Activated CD8-positive, alpha-beta memory T cell treated with anti-CD3 and anti-CD28 coated beads for 36 hours (primary cell): ENCODE measurements at regions not wholly inside any gene's neighbourhood (a gene's known extent, or its start where the extent isn't known, plus 50 kb on each side); places are given as distances from the start of the nearest gene placed in this dataset.
"Not testable (repeated sequence)": the region's sequence is repeated elsewhere in the genome, so short reads cannot be mapped to it uniquely, and the experiment has no call there.

Experiments used
- CTCF ChIA-PET: fragments of 350-600 bp; sonication (Branson Sonifier 250); formaldehyde crosslinking; loops from one replicate; lab custom pipeline; 2021; ENCODE audit warnings: antibody characterized with exemption; lab: Charles Lee
- POLR2A ChIA-PET: fragments of 350-600 bp; sonication (Branson Sonifier 250); formaldehyde crosslinking; loops from one replicate; lab custom pipeline; 2021; ENCODE audit warnings: antibody characterized with exemption; lab: Charles Lee

- POLR2A ChIA-PET: no interaction called here
- CTCF ChIA-PET: no interaction called here
Measured at GRCh38 chr5:143898381-143898780, 86.4 kb downstream of the HMHB1 start.

GRCh38 chr5:143898916-143899591, 87.1 kb downstream of the HMHB1 start:
- CTCF ChIA-PET: no interaction called here
- POLR2A ChIA-PET: no interaction called here

DNA sequence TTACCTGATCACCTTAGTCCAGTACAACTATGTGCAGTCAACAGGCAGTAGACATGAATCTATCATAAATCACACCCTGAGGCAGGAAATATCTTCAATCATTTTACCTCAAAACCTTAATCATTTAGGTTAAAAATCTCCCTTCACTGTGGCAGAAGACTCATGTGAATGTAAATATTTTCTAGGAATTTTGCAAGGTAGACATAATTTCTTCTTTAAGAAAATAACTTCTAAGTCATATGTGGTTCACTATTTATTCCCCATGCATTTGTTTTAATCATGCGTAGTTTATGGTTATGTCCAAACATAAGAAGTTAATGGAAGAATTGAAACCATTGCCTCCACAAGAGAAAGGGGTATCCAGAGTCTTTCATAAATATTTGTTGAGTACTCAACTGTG, 97.0 kb downstream of the HMHB1 start:
- POLR2A ChIA-PET: no interaction called here
- CTCF ChIA-PET: no interaction called here

- ChIA-PET CTCF (no interaction called here), POLR2A (no interaction called here)
Measured at GRCh38 chr5:143913008-143913752, 101.2 kb downstream of the HMHB1 start.

- POLR2A ChIA-PET: no interaction called here
- CTCF ChIA-PET: no interaction called here
Measured at GRCh38 chr5:143914756-143915155, 102.8 kb downstream of the HMHB1 start.

- CTCF ChIA-PET: no interaction called here
- POLR2A ChIA-PET: no interaction called here
Measured at GRCh38 chr5:143916451-143916850, 104.5 kb downstream of the HMHB1 start.

DNA sequence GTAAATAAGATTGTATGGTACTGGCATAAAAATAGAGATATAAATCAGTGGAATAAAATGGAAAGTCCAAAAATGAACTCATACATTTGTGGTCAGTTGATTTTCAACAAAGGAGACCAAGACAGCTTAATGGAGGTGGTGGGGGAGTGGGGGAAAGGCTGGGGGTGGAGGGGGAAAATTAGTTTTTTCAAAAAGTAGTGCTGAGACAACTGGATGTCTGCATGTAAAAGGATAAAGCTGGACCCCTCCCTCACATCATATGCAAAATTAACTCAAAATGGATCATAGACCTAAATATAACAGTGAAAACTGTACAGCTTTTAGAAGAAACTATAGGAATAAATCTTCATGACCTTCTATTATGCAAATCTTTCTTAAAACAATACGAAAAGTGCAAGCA, 107.0 kb downstream of the HMHB1 start:
- POLR2A ChIA-PET: no interaction called here
- CTCF ChIA-PET: no interaction called here

- ChIA-PET POLR2A (no interaction called here), CTCF (no interaction called here)
Measured at GRCh38 chr5:143920772-143921171, 108.8 kb downstream of the HMHB1 start.

DNA sequence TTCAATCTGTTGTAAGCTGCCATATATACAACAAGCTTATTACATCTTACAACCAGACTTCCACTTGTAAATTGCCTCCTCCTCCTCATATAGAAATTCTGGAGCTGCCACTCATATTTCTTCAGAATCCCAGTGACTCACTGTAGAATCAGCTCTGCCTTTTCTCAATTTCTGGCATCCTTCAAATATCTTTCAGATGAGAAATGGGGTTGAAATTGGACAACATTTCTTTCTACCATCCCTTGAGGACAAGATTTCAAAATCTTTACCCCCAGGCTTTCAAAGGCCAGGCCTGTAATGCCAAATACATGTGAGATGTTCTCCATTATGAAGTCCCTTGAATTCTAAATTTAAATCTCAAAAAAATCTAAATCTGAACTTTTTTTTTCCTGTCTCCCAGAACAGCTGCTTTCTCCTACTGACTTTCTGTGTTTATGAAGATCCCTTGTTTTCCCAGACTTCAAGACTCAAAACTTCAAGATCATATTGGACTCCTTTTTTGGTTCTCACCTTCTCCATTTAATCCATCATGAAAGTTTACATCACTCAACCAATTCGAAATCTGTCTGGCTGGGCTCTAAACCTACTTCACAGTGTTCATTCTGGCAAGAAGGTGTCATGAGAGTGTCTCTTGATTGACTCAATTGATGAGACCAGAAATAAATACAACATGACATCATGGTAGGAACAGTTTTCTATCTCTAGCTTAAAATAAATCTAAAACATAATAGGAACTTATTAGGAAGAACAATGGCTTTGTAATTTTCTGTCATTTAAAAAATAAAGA, 109.8 kb downstream of the HMHB1 start:
- ChIA-PET CTCF (no interaction called here), POLR2A (no interaction called here)

GRCh38 chr5:143922718-143923117, 110.8 kb downstream of the HMHB1 start:
- POLR2A ChIA-PET: no interaction called here
- CTCF ChIA-PET: no interaction called here

- CTCF ChIA-PET: no interaction called here
- POLR2A ChIA-PET: no interaction called here
Measured at GRCh38 chr5:143923634-143924266, 111.8 kb downstream of the HMHB1 start.

DNA sequence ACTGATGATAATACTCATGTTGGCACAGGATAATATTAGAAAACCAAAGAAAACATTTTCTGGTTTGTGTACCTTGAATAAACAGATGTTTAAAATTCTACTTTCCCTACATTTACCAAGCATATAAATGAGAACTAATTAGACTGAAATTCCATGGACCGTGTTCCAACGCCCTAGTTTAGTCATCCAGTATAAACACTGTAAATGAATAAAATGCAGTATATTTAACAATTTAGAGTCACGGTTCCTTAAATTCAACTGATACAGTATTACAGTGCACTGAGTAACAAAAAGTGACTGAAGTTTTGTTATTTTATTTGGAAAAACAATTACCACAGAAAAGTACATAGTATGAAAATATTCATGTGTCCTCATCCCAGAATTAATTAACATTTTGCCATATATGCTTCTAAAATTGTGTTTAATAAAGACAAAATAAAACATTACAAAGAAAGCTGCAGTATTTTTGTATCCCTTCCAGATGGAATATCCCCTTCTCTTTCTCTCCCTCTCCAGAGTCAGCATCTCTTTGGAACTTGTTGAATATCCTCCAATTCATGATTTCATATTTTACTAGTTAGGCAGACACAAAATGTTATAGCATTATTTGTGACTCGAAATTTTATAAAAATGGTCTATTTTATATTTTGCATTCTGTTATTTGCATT, 112.5 kb downstream of the HMHB1 start:
- ChIA-PET CTCF (no interaction called here), POLR2A (no interaction called here)

DNA sequence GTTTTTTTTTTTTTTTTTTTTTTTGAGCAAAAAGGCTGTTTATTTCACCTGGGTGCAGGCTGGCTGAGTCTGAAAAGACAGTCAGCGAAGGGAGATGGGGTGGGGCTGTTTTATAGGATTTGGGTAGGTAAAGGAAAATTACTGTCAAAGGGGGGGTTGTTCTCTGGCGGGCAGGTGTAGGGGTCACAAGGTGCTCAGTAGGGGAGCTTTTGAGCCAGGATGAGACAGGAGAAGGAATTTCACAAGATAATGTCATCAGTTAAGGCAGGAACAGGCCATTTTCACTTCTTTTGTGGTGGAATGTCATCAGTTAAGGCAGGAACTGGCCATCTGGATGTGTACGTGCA, 113.0 kb downstream of the HMHB1 start:
- POLR2A ChIA-PET, CTCF ChIA-PET: not testable (repeated sequence)

- ChIA-PET POLR2A (no interaction called here), CTCF (no interaction called here)
Measured at GRCh38 chr5:143929486-143929885, 117.5 kb downstream of the HMHB1 start.

GRCh38 chr5:143930561-143930960, 118.6 kb downstream of the HMHB1 start:
- ChIA-PET CTCF (no interaction called here), POLR2A (no interaction called here)

DNA sequence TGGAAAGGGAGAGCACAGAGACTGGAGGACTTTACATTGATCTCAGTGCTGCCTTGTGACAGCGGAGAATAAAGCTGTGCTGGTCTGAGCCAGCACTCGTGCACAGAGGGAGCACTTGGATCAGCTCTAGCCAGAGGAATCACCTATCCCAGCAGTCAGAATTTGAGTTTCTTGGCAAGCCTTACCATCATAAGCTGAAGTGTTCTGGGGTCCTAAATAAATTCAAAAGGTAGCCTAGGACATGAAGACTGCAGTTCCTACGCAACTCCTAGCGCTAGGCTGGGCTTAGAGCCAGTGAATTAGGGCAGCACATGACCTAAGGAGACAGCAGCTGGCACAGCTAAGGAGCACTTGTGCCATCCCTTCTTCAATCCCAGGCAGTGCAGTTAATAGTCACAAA, 119.5 kb downstream of the HMHB1 start:
- ChIA-PET POLR2A (no interaction called here), CTCF (no interaction called here)

DNA sequence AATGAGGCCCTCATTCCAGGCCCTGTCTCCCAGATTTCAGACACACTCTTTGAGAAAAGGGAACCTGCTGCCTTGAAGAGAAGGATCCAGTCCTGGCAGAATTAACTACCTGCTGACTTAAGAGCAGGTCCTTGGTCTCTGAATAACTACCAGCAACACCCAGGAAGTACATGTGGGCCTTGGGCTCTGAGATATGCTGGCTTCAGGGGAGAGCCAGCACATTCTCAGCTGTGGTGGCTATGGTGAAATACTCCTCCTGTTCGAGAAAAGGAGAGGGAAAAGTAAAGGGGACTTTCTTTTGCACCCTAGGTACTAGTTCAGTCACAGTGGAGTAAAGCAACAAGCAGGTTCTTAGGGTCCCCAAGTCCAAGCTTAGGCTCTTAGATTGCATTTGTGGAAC, 120.0 kb downstream of the HMHB1 start:
- POLR2A ChIA-PET: no interaction called here
- CTCF ChIA-PET: no interaction called here

- ChIA-PET POLR2A (no interaction called here), CTCF (no interaction called here)
Measured at GRCh38 chr5:143932584-143932983, 120.6 kb downstream of the HMHB1 start.

- POLR2A ChIA-PET: no interaction called here
Measured at GRCh38 chr5:143933451-143933850, 121.5 kb downstream of the HMHB1 start.

GRCh38 chr5:143934821-143935220, 122.9 kb downstream of the HMHB1 start:
- CTCF ChIA-PET: no interaction called here
- POLR2A ChIA-PET: no interaction called here

More at GRCh38 chr5:143933451-143933850, 121.5 kb downstream of the HMHB1 start:
- CTCF ChIA-PET: no interaction called here
